K562 (cell line): ENCODE measurements at regions not wholly inside any gene's neighbourhood (a gene's known extent, or its start where the extent isn't known, plus 50 kb on each side); places are given as distances from the start of the nearest gene placed in this dataset.

Experiments
- ADNP ChIP-seq: fragments of 200-800 bp; sonication (Bioruptor generic); IDR thresholded peaks from 2 replicates; pipeline ENCODE4 v1.6.1; 2016; ENCODE audit warnings: missing genetic modification characterization, missing compliant biosample characterization
- BCLAF1 ChIP-seq, 2 experiments: fragments of 450-650 bp in 1 of 2; IDR thresholded peaks; 2 replicates each; pipeline ENCODE4 v1.6.1; 2011 to 2017; ENCODE audit warnings: low read depth in 2 of 2, antibody characterized with exemption in 1 of 2, borderline replicate concordance in 1 of 2, low read length in 1 of 2, mild to moderate bottlenecking in 1 of 2, mixed read lengths in 1 of 2; ENCODE audit not compliant: control insufficient read depth in 1 of 2
- CHD2 ChIP-seq: IDR thresholded peaks from 2 replicates; pipeline ENCODE4 v1.6.1; 2011; ENCODE audit warnings: low read depth, low read length
- CHD7 ChIP-seq: fragments of 200-600 bp; sonication (generic); IDR thresholded peaks from one replicate; pipeline ENCODE4 v1.6.1; 2012; ENCODE audit warnings: mild to moderate bottlenecking, low read depth, low read length, inconsistent platforms
- ETV5 ChIP-seq: sonication (generic); formaldehyde crosslinking; IDR thresholded peaks from 2 replicates; pipeline ENCODE4 v1.4.0; 2020; ENCODE audit warnings: low read depth, mild to moderate bottlenecking, missing genetic modification reagents
- GATAD2A ChIP-seq: fragments of 450-650 bp; IDR thresholded peaks from 2 replicates; pipeline ENCODE4 v1.6.1; 2017
- HMGXB4 ChIP-seq: sonication (generic); formaldehyde crosslinking; IDR thresholded peaks from 2 replicates; pipeline ENCODE4 v1.8.1; 2023; ENCODE audit warnings: mild to moderate bottlenecking, missing genetic modification reagents
- PKNOX1 ChIP-seq: fragments of 450-650 bp; IDR thresholded peaks from 2 replicates; pipeline ENCODE4 v1.6.1; 2016
- RAD21 ChIP-seq, 2 experiments: fragments of 250-450 bp in 1 of 2; fragments of 450-650 bp in 1 of 2; sonication (Bioruptor Pico) in 1 of 2; formaldehyde crosslinking in 1 of 2; IDR thresholded peaks in 1 of 2; conservative IDR thresholded peaks in 1 of 2; 2 replicates each; pipeline versions ENCODE4 v1.4.0 to v1.8.0; 2020 to 2022; ENCODE audit warnings: mild to moderate bottlenecking in 2 of 2, moderate library complexity in 1 of 2
- RBFOX2 ChIP-seq: fragments of 200-400 bp; formaldehyde crosslinking; IDR thresholded peaks from 2 replicates; pipeline ENCODE4 v1.6.1; 2017; ENCODE audit warnings: low read depth, mild to moderate bottlenecking, low read length, moderate library complexity
- ZNF445 ChIP-seq: fragments of 250-450 bp; sonication (Bioruptor Pico); IDR thresholded peaks from 2 replicates; pipeline ENCODE4 v1.4.0; 2020; ENCODE audit warnings: low read depth, mild to moderate bottlenecking, moderate library complexity

GRCh38 chr11:70000228-70000627 lies 77.9 kb upstream of the ANO1 start (continued):
- TF ChIP-seq CHD7 (no peak), PKNOX1 (no peak), BCLAF1 (IDR thresholded peaks at IDR 0.05; ENCODE audit: borderline replicate concordance in 1 of 2, control insufficient read depth in 1 of 2, low read depth in 2 of 2, low read length in 1 of 2) (no peak), ZNF445 (CRISPR knock-in tag) (no peak), GATAD2A (no peak), RAD21 (CRISPR knock-in tag; conservative IDR thresholded peaks at IDR 0.05 in 1 of 2, IDR thresholded peaks at IDR 0.05 in 1 of 2) (no peak), CHD2 (no peak), ADNP (tag) (no peak), RBFOX2 (no peak), HMGXB4 (no peak), ETV5 (CRISPR knock-in tag) (no peak)
